Natural killer cell treated with Interleukin-12 subunit alpha and Interleukin-12 subunit beta and Interleukin-15 and Interleukin-18, amount 100 ng/mL, for 72 hours (primary cell): ENCODE measurements at regions not wholly inside any gene's neighbourhood (a gene's known extent, or its start where the extent isn't known, plus 50 kb on each side); places are given as distances from the start of the nearest gene placed in this dataset.
"Not testable (repeated sequence)": the region's sequence is repeated elsewhere in the genome, so short reads cannot be mapped to it uniquely, and the experiment has no call there.

Source experiments
- ATAC-seq, 2 donors: fragments of 150-1000 bp; cut with Tn5 transposase in 1 of 2; sonication (Bioruptor Pico), chemical (Tn5 transposase) in 1 of 2; 2 replicates each; pipeline ENCODE4 v1.10.0; 2021
- DNase-seq: peaks from one replicate; pipeline ENCODE4 v3.0.0; 2022; ENCODE audit warnings: low spot score
- H3K27ac Mint-ChIP-seq, 2 donors: 1 replicate in 1 of 2; 2 replicates in 1 of 2; pipeline ENCODE4 v1.8.0; 2022; ENCODE audit warnings: mixed read lengths in 2 of 2, mild to moderate bottlenecking in 1 of 2, moderate library complexity in 1 of 2
- H3K27me3 Mint-ChIP-seq, 2 donors: 1 replicate in 1 of 2; 2 replicates in 1 of 2; pipeline ENCODE4 v1.8.0; 2022; ENCODE audit warnings: mixed read lengths in 2 of 2
- H3K36me3 Mint-ChIP-seq: one replicate; pipeline ENCODE4 v1.8.0; 2022; ENCODE audit warnings: mixed read lengths
- H3K4me1 Mint-ChIP-seq, 2 donors: 1 replicate in 1 of 2; 2 replicates in 1 of 2; pipeline ENCODE4 v1.8.0; 2022; ENCODE audit warnings: low read depth in 2 of 2, mixed read lengths in 2 of 2, mild to moderate bottlenecking in 1 of 2
- H3K4me3 Mint-ChIP-seq: one replicate; pipeline ENCODE4 v1.8.0; 2022; ENCODE audit warnings: mixed read lengths
- H3K9me3 Mint-ChIP-seq: 2 replicates; pipeline ENCODE4 v1.8.0; 2022; ENCODE audit warnings: mixed read lengths

- Mint-ChIP-seq H3K4me3 (no peak overlapping the region), H3K36me3 (no peaks in the 10 kb centered on the region), H3K4me1 (no peaks in the 10 kb centered on the region), H3K27me3 (no peaks in the 10 kb centered on the region), H3K27ac (no peak overlapping the region), H3K9me3 (peaks cover 23% of the 10 kb centered on the region)
- DNase-seq (no peak), ATAC-seq (no peak)
These were observed 229.9 kb upstream of the GRIK2 start for GRCh38 chr6:101163611-101164010.

- ATAC-seq: no peak
- DNase-seq: no peak
- no peaks in the 10 kb centered on the region for H3K4me1 Mint-ChIP-seq
- peaks cover 30% of the 10 kb centered on the region for H3K9me3 Mint-ChIP-seq
- H3K27me3 Mint-ChIP-seq: no peaks in the 10 kb centered on the region
- H3K27ac Mint-ChIP-seq: no peak overlapping the region
- no peak overlapping the region for H3K4me3 Mint-ChIP-seq
- peaks cover 6% of the 10 kb centered on the region for H3K36me3 Mint-ChIP-seq
These were observed 225.9 kb upstream of the GRIK2 start for GRCh38 chr6:101167638-101168037.

- peaks cover 19% of the 10 kb centered on the region for H3K9me3 Mint-ChIP-seq
- H3K4me1 Mint-ChIP-seq, H3K27ac Mint-ChIP-seq, H3K27me3 Mint-ChIP-seq, H3K4me3 Mint-ChIP-seq, H3K36me3 Mint-ChIP-seq, ATAC-seq, DNase-seq: not testable (repeated sequence)
These were observed 222.5 kb upstream of the GRIK2 start for GRCh38 chr6:101171049-101171448.

GRCh38 chr6:101178748-101179147 is 214.8 kb upstream of the GRIK2 start:
- H3K4me1 Mint-ChIP-seq: no peaks in the 10 kb centered on the region

GRCh38 chr6:101181006-101181405 is 212.5 kb upstream of the GRIK2 start:
- ATAC-seq (no peak), DNase-seq (no peak)
- H3K4me1 Mint-ChIP-seq: no peaks in the 10 kb centered on the region
- H3K4me3 Mint-ChIP-seq: no peak overlapping the region
- no peaks in the 10 kb centered on the region for H3K27me3 Mint-ChIP-seq
- peaks cover 15% of the 10 kb centered on the region for H3K9me3 Mint-ChIP-seq
- H3K36me3 Mint-ChIP-seq: no peaks in the 10 kb centered on the region
- no peak overlapping the region for H3K27ac Mint-ChIP-seq

More at GRCh38 chr6:101178748-101179147, 214.8 kb upstream of the GRIK2 start:
- Mint-ChIP-seq H3K9me3 (peaks cover 12% of the 10 kb centered on the region), H3K27me3 (no peaks in the 10 kb centered on the region), H3K36me3 (no peaks in the 10 kb centered on the region), H3K4me3 (no peak overlapping the region), H3K27ac (no peak overlapping the region)
- no peak for ATAC-seq
- DNase-seq: no peak

- peaks cover 14% of the 10 kb centered on the region for H3K9me3 Mint-ChIP-seq
- not testable (repeated sequence) for ATAC-seq, H3K4me3 Mint-ChIP-seq, H3K27ac Mint-ChIP-seq, DNase-seq, H3K4me1 Mint-ChIP-seq, H3K27me3 Mint-ChIP-seq
- peaks cover 11% of the 10 kb centered on the region for H3K36me3 Mint-ChIP-seq
These were observed 205.2 kb upstream of the GRIK2 start for GRCh38 chr6:101188285-101188798.

- Mint-ChIP-seq H3K27ac (no peak overlapping the region), H3K36me3 (peaks cover 4% of the 10 kb centered on the region), H3K4me3 (no peak overlapping the region), H3K4me1 (no peaks in the 10 kb centered on the region), H3K27me3 (no peaks in the 10 kb centered on the region), H3K9me3 (peaks cover 7% of the 10 kb centered on the region)
- DNase-seq (no peak), ATAC-seq (no peak)
These were observed 197.9 kb upstream of the GRIK2 start for GRCh38 chr6:101195588-101195987.

GRCh38 chr6:101199441-101199840 is 194.1 kb upstream of the GRIK2 start:
- Mint-ChIP-seq H3K27me3 (no peaks in the 10 kb centered on the region), H3K4me3 (no peak overlapping the region), H3K27ac (no peak overlapping the region), H3K9me3 (peaks cover 3% of the 10 kb centered on the region), H3K36me3 (no peaks in the 10 kb centered on the region), H3K4me1 (no peaks in the 10 kb centered on the region)
- DNase-seq: no peak
- ATAC-seq: no peak

GRCh38 chr6:101202867-101203374 is 190.6 kb upstream of the GRIK2 start:
- Mint-ChIP-seq H3K4me1 (no peaks in the 10 kb centered on the region), H3K4me3 (no peak overlapping the region), H3K27ac (no peak overlapping the region), H3K27me3 (no peaks in the 10 kb centered on the region), H3K9me3 (peaks cover 3% of the 10 kb centered on the region), H3K36me3 (no peaks in the 10 kb centered on the region)
- ATAC-seq (no peak), DNase-seq (no peak)

GRCh38 chr6:101203664-101204063 is 189.8 kb upstream of the GRIK2 start:
- H3K27ac Mint-ChIP-seq: no peak overlapping the region
- peaks cover 3% of the 10 kb centered on the region for H3K9me3 Mint-ChIP-seq
- H3K27me3 Mint-ChIP-seq: no peaks in the 10 kb centered on the region
- no peaks in the 10 kb centered on the region for H3K4me1 Mint-ChIP-seq
- no peaks in the 10 kb centered on the region for H3K36me3 Mint-ChIP-seq
- ATAC-seq: no peak
- DNase-seq: no peak
- H3K4me3 Mint-ChIP-seq: no peak overlapping the region

GRCh38 chr6:101208152-101208551 is 185.4 kb upstream of the GRIK2 start:
- Mint-ChIP-seq H3K36me3 (no peaks in the 10 kb centered on the region), H3K27ac (no peak overlapping the region), H3K9me3 (no peaks in the 10 kb centered on the region), H3K4me1 (no peaks in the 10 kb centered on the region), H3K27me3 (no peaks in the 10 kb centered on the region), H3K4me3 (no peak overlapping the region)
- ATAC-seq: no peak
- no peak for DNase-seq

- Mint-ChIP-seq H3K27ac (no peak overlapping the region), H3K36me3 (no peaks in the 10 kb centered on the region), H3K27me3 (no peaks in the 10 kb centered on the region), H3K9me3 (no peaks in the 10 kb centered on the region), H3K4me3 (no peak overlapping the region), H3K4me1 (no peaks in the 10 kb centered on the region)
- DNase-seq (no peak), ATAC-seq (no peak)
These were observed 180.9 kb upstream of the GRIK2 start for GRCh38 chr6:101212640-101213039.

- DNase-seq (no peak), ATAC-seq (no peak)
- no peaks in the 10 kb centered on the region for H3K36me3 Mint-ChIP-seq
- H3K27ac Mint-ChIP-seq: no peak overlapping the region
- no peaks in the 10 kb centered on the region for H3K27me3 Mint-ChIP-seq
- no peaks in the 10 kb centered on the region for H3K4me1 Mint-ChIP-seq
- peaks cover 5% of the 10 kb centered on the region for H3K9me3 Mint-ChIP-seq
- H3K4me3 Mint-ChIP-seq: no peak overlapping the region
These were observed 171.5 kb upstream of the GRIK2 start for GRCh38 chr6:101222007-101222406.

- Mint-ChIP-seq H3K9me3 (peaks cover 9% of the 10 kb centered on the region), H3K36me3 (no peaks in the 10 kb centered on the region), H3K27me3 (no peaks in the 10 kb centered on the region), H3K27ac (no peak overlapping the region), H3K4me3 (no peak overlapping the region), H3K4me1 (no peaks in the 10 kb centered on the region)
- ATAC-seq (no peak), DNase-seq (no peak)
These were observed 168.8 kb upstream of the GRIK2 start for GRCh38 chr6:101224751-101225150.

GRCh38 chr6:101226677-101227135 is 166.8 kb upstream of the GRIK2 start:
- H3K27ac Mint-ChIP-seq: no peak overlapping the region
- H3K4me3 Mint-ChIP-seq: no peak overlapping the region
- H3K4me1 Mint-ChIP-seq: no peaks in the 10 kb centered on the region
- ATAC-seq: no peak
- DNase-seq: no peak
- H3K27me3 Mint-ChIP-seq: no peaks in the 10 kb centered on the region
- no peaks in the 10 kb centered on the region for H3K36me3 Mint-ChIP-seq
- H3K9me3 Mint-ChIP-seq: peaks cover 11% of the 10 kb centered on the region
